ENCODE measurements at regions not wholly inside any gene's neighbourhood (a gene's known extent, or its start where the extent isn't known, plus 50 kb on each side); places are given as distances from the start of the nearest gene placed in this dataset.

- no peak for DNase-seq
These were observed 51.1 kb upstream of the SLC66A3 start for GRCh38 chr2:11103984-11104793.

- DNase-seq, result no peak
These were observed 50.2 kb upstream of the SLC66A3 start for GRCh38 chr2:11104794-11105660.
